Activated CD8-positive, alpha-beta memory T cell treated with anti-CD3 and anti-CD28 coated beads, Interleukin-2, amount 50 U/mL, for 1 hour (primary cell): ENCODE measurements at regions not wholly inside any gene's neighbourhood (a gene's known extent, or its start where the extent isn't known, plus 50 kb on each side); places are given as distances from the start of the nearest gene placed in this dataset.
"Not testable (repeated sequence)": the region's sequence is repeated elsewhere in the genome, so short reads cannot be mapped to it uniquely, and the experiment has no call there.

Experiments
- DNase-seq: peaks from one replicate; pipeline ENCODE4 v3.0.0-alpha.2; 2020; ENCODE audit errors: extremely low read depth

GRCh38 chr6:145155873-145156782 is 579.2 kb downstream of the EPM2A start:
- DNase-seq: no peak

GRCh38 chr6:145158636-145159035 is 576.7 kb downstream of the EPM2A start:
- DNase-seq: not testable (repeated sequence)

GRCh38 chr6:145159921-145160320 is 575.4 kb downstream of the EPM2A start:
- no peak for DNase-seq

- no peak for DNase-seq
Observed at GRCh38 chr6:145161501-145161900, 573.8 kb downstream of the EPM2A start.

GRCh38 chr6:145169726-145170224 is 565.5 kb downstream of the EPM2A start:
- DNase-seq: no peak

- DNase-seq: no peak
Observed at GRCh38 chr6:145175470-145175869, 559.9 kb downstream of the EPM2A start.

GRCh38 chr6:145178391-145178790 is 556.9 kb downstream of the EPM2A start:
- DNase-seq: no peak

- DNase-seq: no peak
Observed at GRCh38 chr6:145187491-145188206, 547.7 kb downstream of the EPM2A start.

- DNase-seq: no peak
Observed at GRCh38 chr6:145189836-145190235, 545.5 kb downstream of the EPM2A start.

GRCh38 chr6:145194389-145194788 is 540.9 kb downstream of the EPM2A start:
- DNase-seq: no peak

- DNase-seq: no peak
Observed at GRCh38 chr6:145199961-145200360, 535.4 kb downstream of the EPM2A start.

GRCh38 chr6:145204301-145204700 is 531.0 kb downstream of the EPM2A start:
- DNase-seq: no peak

GRCh38 chr6:145206247-145206907 is 528.9 kb downstream of the EPM2A start:
- no peak for DNase-seq

- no peak for DNase-seq
Observed at GRCh38 chr6:145208474-145208873, 526.8 kb downstream of the EPM2A start.

GRCh38 chr6:145209272-145209671 is 526.0 kb downstream of the EPM2A start:
- no peak for DNase-seq

- no peak for DNase-seq
Observed at GRCh38 chr6:145212813-145213212, 522.5 kb downstream of the EPM2A start.

- no peak for DNase-seq
Observed at GRCh38 chr6:145213614-145214013, 521.7 kb downstream of the EPM2A start.

- DNase-seq: no peak
Observed at GRCh38 chr6:145214570-145214969, 520.8 kb downstream of the EPM2A start.

- no peak for DNase-seq
Observed at GRCh38 chr6:145224450-145224849, 510.9 kb downstream of the EPM2A start.

- DNase-seq: no peak
Observed at GRCh38 chr6:145225500-145225899, 509.8 kb downstream of the EPM2A start.

- no peak for DNase-seq
Observed at GRCh38 chr6:145227593-145227992, 507.7 kb downstream of the EPM2A start.

- DNase-seq: no peak
Observed at GRCh38 chr6:145228962-145229582, 506.2 kb downstream of the EPM2A start.
